ENCODE measurements at regions not wholly inside any gene's neighbourhood (a gene's known extent, or its start where the extent isn't known, plus 50 kb on each side); places are given as distances from the start of the nearest gene placed in this dataset.

DNA sequence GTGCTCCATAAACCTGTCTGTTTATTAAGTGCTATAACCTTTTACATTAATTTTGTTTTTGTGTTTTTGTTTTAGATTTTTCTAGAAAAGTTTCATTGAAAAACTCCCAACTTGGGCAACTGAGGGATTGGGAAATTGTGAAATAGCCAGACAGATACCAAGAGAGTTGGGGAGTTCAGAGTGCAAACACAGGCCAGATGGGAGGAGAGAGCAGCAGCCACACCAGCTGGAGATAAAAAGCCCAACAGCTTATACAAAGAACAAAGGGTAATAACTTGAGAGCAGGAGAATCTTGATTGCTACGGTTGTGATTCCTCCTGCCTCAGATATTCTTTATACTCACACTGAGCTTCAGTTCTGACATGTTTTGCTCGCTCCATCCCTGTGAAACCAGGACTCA lies 1642.2 kb downstream of the LRRC4C start:
- peaks cover 0 to 2% (median 0%) of the 10 kb centered on the region in 3 donors for H3K9me3 ChIP-seq (ENCODE audit: control insufficient read depth in 2 of 3, insufficient read depth in 1 of 3, low read length in 3 of 3)
- DNase-seq (peak in 2 of 5 donors; percentile 30 to 35), FAIRE-seq (no peak)
- TF ChIP-seq, protein P1, sequence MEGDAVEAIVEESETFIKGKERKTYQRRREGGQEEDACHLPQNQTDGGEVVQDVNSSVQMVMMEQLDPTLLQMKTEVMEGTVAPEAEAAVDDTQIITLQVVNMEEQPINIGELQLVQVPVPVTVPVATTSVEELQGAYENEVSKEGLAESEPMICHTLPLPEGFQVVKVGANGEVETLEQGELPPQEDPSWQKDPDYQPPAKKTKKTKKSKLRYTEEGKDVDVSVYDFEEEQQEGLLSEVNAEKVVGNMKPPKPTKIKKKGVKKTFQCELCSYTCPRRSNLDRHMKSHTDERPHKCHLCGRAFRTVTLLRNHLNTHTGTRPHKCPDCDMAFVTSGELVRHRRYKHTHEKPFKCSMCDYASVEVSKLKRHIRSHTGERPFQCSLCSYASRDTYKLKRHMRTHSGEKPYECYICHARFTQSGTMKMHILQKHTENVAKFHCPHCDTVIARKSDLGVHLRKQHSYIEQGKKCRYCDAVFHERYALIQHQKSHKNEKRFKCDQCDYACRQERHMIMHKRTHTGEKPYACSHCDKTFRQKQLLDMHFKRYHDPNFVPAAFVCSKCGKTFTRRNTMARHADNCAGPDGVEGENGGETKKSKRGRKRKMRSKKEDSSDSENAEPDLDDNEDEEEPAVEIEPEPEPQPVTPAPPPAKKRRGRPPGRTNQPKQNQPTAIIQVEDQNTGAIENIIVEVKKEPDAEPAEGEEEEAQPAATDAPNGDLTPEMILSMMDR (IDR thresholded peaks at IDR 0.05; ENCODE audit: borderline replicate concordance, extremely low read depth, insufficient read depth), result no peak
- no peak overlapping the region for H3K27ac ChIP-seq (ENCODE audit: low read depth in 2 of 2, low read length in 2 of 2)
- H3K36me3 ChIP-seq (ENCODE audit: control insufficient read depth in 2 of 3, insufficient read depth in 3 of 3, low read length in 3 of 3), result no peaks in the 10 kb centered on the region
- H3K4me3 ChIP-seq (ENCODE audit: low read length in 3 of 3), result no peak overlapping the region
- H3K4me1 ChIP-seq (ENCODE audit: control insufficient read depth in 2 of 3, insufficient read depth in 2 of 3, low read depth in 1 of 3, low read length in 3 of 3), result no peaks in the 10 kb centered on the region
- H3K27me3 ChIP-seq (ENCODE audit: control insufficient read depth, insufficient read depth, low read length), result no peaks in the 10 kb centered on the region
- intact Hi-C loops (cut with DNase I), result no loop called here
- no peak overlapping the region for H3K9ac ChIP-seq (ENCODE audit: low read length in 3 of 3)

DNA sequence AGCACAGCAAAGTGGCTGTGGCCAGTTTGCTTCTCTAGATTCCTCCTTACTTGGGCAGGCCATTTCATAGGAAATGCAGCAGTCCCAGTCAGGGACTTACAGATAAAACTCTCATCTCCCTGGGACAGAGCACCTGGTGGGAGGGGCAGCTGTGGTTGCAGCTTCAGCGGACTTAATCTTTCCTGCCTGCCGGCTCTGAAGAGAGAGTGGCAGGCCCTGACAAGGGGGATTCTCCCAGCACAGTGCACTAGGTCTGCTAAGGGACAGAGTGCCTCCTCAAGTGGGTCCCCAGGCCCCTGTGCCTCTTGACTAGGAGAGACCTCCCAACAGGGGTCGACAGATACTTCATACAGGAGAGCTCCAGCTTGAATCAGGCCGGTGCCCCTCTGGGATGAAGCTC lies 1649.1 kb downstream of the LRRC4C start:
- Histone ChIP-seq H3K36me3 (ENCODE audit: control insufficient read depth in 2 of 3, insufficient read depth in 3 of 3, low read length in 3 of 3) (no peaks in the 10 kb centered on the region), H3K4me1 (ENCODE audit: control insufficient read depth in 2 of 3, insufficient read depth in 2 of 3, low read depth in 1 of 3, low read length in 3 of 3) (no peaks in the 10 kb centered on the region), H3K9ac (ENCODE audit: low read length in 3 of 3) (no peak overlapping the region), H3K4me3 (ENCODE audit: low read length in 3 of 3) (no peak overlapping the region), H3K27me3 (ENCODE audit: control insufficient read depth, insufficient read depth, low read length) (no peaks in the 10 kb centered on the region), H3K9me3 (ENCODE audit: control insufficient read depth in 2 of 3, insufficient read depth in 1 of 3, low read length in 3 of 3) (peaks cover 0 to 2% (median 0%) of the 10 kb centered on the region in 3 donors), H3K27ac (ENCODE audit: low read depth in 2 of 2, low read length in 2 of 2) (no peak overlapping the region)
- no peak for DNase-seq
- FAIRE-seq, result no peak
- TF ChIP-seq, protein P1 (IDR thresholded peaks at IDR 0.05; ENCODE audit: borderline replicate concordance, extremely low read depth, insufficient read depth), result no peak
- intact Hi-C loops (cut with DNase I), result no loop called here

DNA sequence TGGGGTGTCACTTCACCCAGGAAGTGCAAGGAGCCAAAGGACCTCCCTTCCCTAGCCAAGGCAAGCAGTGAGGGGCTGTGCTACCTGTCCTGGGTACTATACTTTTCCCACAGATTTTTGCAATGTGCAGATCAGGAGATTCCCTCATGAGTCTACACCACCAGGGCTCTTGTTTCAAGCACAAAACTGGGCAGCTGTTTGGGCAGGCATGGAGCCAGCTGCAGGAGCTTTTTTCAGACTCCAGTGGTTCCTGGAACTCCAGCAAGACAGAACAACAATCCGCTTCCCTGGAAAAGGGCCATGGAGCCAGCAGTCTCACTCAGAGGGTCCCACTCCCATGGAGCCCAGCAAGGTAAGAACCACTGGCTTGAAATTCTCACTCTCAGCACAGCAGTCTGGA lies 1649.6 kb downstream of the LRRC4C start:
- no peak for DNase-seq
- TF ChIP-seq, protein P1 (IDR thresholded peaks at IDR 0.05; ENCODE audit: borderline replicate concordance, extremely low read depth, insufficient read depth), result no peak

DNA sequence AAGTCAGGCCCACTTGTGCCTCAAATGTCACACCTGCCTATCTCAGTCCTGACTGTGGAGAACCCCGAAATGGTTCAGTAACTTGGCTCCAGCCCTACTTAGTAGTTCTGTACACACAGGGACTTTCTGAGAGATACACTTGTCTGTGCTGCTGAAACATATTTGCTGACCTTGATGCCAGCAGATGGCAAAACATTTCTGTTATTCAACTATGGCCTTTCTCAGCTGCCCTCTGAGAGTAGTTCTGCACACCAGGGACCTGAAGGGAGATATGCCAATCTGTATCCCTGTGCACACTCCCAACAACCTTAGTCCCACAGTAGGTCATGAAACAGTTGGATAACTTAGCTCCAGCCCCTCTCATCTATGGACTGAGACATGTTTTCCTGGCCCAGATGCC lies 1651.5 kb downstream of the LRRC4C start:
- FAIRE-seq (no peak), DNase-seq (no peak)
- Histone ChIP-seq H3K36me3 (ENCODE audit: control insufficient read depth in 2 of 3, insufficient read depth in 3 of 3, low read length in 3 of 3) (no peaks in the 10 kb centered on the region), H3K27me3 (ENCODE audit: control insufficient read depth, insufficient read depth, low read length) (no peaks in the 10 kb centered on the region), H3K9me3 (ENCODE audit: control insufficient read depth in 2 of 3, insufficient read depth in 1 of 3, low read length in 3 of 3) (peaks cover 0 to 2% (median 0%) of the 10 kb centered on the region in 3 donors), H3K4me3 (ENCODE audit: low read length in 3 of 3) (no peak overlapping the region), H3K4me1 (ENCODE audit: control insufficient read depth in 2 of 3, insufficient read depth in 2 of 3, low read depth in 1 of 3, low read length in 3 of 3) (no peaks in the 10 kb centered on the region), H3K9ac (ENCODE audit: low read length in 3 of 3) (no peak overlapping the region), H3K27ac (ENCODE audit: low read depth in 2 of 2, low read length in 2 of 2) (no peak overlapping the region)
- intact Hi-C loops (cut with DNase I), result no loop called here
- TF ChIP-seq, protein P1 (IDR thresholded peaks at IDR 0.05; ENCODE audit: borderline replicate concordance, extremely low read depth, insufficient read depth), result no peak

More for the DNA sequence above, 1649.6 kb downstream of the LRRC4C start:
- no peak for FAIRE-seq
- H3K27ac ChIP-seq (ENCODE audit: low read depth in 2 of 2, low read length in 2 of 2), result no peak overlapping the region
- H3K4me1 ChIP-seq (ENCODE audit: control insufficient read depth in 2 of 3, insufficient read depth in 2 of 3, low read depth in 1 of 3, low read length in 3 of 3), result no peaks in the 10 kb centered on the region
- H3K9ac ChIP-seq (ENCODE audit: low read length in 3 of 3), result no peak overlapping the region
- intact Hi-C loops (cut with DNase I), result no loop called here
- peaks cover 0 to 2% (median 0%) of the 10 kb centered on the region in 3 donors for H3K9me3 ChIP-seq (ENCODE audit: control insufficient read depth in 2 of 3, insufficient read depth in 1 of 3, low read length in 3 of 3)
- H3K4me3 ChIP-seq (ENCODE audit: low read length in 3 of 3), result no peak overlapping the region
- H3K36me3 ChIP-seq (ENCODE audit: control insufficient read depth in 2 of 3, insufficient read depth in 3 of 3, low read length in 3 of 3), result no peaks in the 10 kb centered on the region
- H3K27me3 ChIP-seq (ENCODE audit: control insufficient read depth, insufficient read depth, low read length), result no peaks in the 10 kb centered on the region

Measured in kidney (tissue), 13 donors.